ENCODE measurements at regions not wholly inside any gene's neighbourhood (a gene's known extent, or its start where the extent isn't known, plus 50 kb on each side); places are given as distances from the start of the nearest gene placed in this dataset.

GRCh38 chr22:22123960-22124278, 120.7 kb upstream of the VPREB1 start:
- no peak overlapping the region for H2AFZ ChIP-seq (ENCODE audit: low read depth)
- TF ChIP-seq CTCF (conservative IDR thresholded peaks at IDR 0.05; ENCODE audit: low read depth, low read length): no peak
- H3K36me3 ChIP-seq (ENCODE audit: insufficient read depth): no peaks in the 10 kb centered on the region
- no peaks in the 10 kb centered on the region for H3K27me3 ChIP-seq (ENCODE audit: insufficient read depth, low read depth)
- H3K4me2 ChIP-seq: no peak overlapping the region
- no peak overlapping the region for H3K9ac ChIP-seq
- H4K20me1 ChIP-seq (ENCODE audit: insufficient read depth): no peaks in the 10 kb centered on the region
- no peaks in the 10 kb centered on the region for H3K4me1 ChIP-seq (ENCODE audit: low read depth, poor library complexity, severe bottlenecking)
- H3K27ac ChIP-seq: no peak overlapping the region
- H3K79me2 ChIP-seq (ENCODE audit: insufficient read depth, low read depth): no peaks in the 10 kb centered on the region
- no peak overlapping the region for H3K4me3 ChIP-seq (IDR thresholded peaks at IDR 0.05; ENCODE audit: insufficient read depth, low read depth, low read length)

GRCh38 chr22:22123118-22123959, 121.2 kb upstream of the VPREB1 start:
- H3K27me3 ChIP-seq (ENCODE audit: insufficient read depth, low read depth): no peaks in the 10 kb centered on the region
- H3K4me2 ChIP-seq: no peak overlapping the region
- H4K20me1 ChIP-seq (ENCODE audit: insufficient read depth): no peaks in the 10 kb centered on the region
- H2AFZ ChIP-seq (ENCODE audit: low read depth): no peak overlapping the region
- no peaks in the 10 kb centered on the region for H3K4me1 ChIP-seq (ENCODE audit: low read depth, poor library complexity, severe bottlenecking)
- H3K36me3 ChIP-seq (ENCODE audit: insufficient read depth): no peaks in the 10 kb centered on the region
- H3K4me3 ChIP-seq (IDR thresholded peaks at IDR 0.05; ENCODE audit: insufficient read depth, low read depth, low read length): no peak overlapping the region
- no peak overlapping the region for H3K9ac ChIP-seq
- no peak overlapping the region for H3K27ac ChIP-seq
- no peaks in the 10 kb centered on the region for H3K79me2 ChIP-seq (ENCODE audit: insufficient read depth, low read depth)
- TF ChIP-seq CTCF (conservative IDR thresholded peaks at IDR 0.05; ENCODE audit: low read depth, low read length): no peak

- no peak for TF ChIP-seq CTCF (conservative IDR thresholded peaks at IDR 0.05; ENCODE audit: low read depth, low read length)
- Histone ChIP-seq H2AFZ (ENCODE audit: low read depth) (no peak overlapping the region), H3K4me2 (no peak overlapping the region), H3K79me2 (ENCODE audit: insufficient read depth, low read depth) (no peaks in the 10 kb centered on the region), H3K4me1 (ENCODE audit: low read depth, poor library complexity, severe bottlenecking) (no peaks in the 10 kb centered on the region), H3K36me3 (ENCODE audit: insufficient read depth) (no peaks in the 10 kb centered on the region), H3K4me3 (IDR thresholded peaks at IDR 0.05; ENCODE audit: insufficient read depth, low read depth, low read length) (no peak overlapping the region), H3K9ac (no peak overlapping the region), H3K27ac (no peak overlapping the region), H3K27me3 (ENCODE audit: insufficient read depth, low read depth) (no peaks in the 10 kb centered on the region), H4K20me1 (ENCODE audit: insufficient read depth) (no peaks in the 10 kb centered on the region)
Observed at GRCh38 chr22:22122348-22123117, 122.1 kb upstream of the VPREB1 start.

GRCh38 chr22:22121445-22121844, 123.1 kb upstream of the VPREB1 start:
- TF ChIP-seq CTCF (conservative IDR thresholded peaks at IDR 0.05; ENCODE audit: low read depth, low read length): no peak
- Histone ChIP-seq H3K4me2 (no peak overlapping the region), H2AFZ (ENCODE audit: low read depth) (no peak overlapping the region), H3K9ac (no peak overlapping the region), H3K79me2 (ENCODE audit: insufficient read depth, low read depth) (no peaks in the 10 kb centered on the region), H3K4me1 (ENCODE audit: low read depth, poor library complexity, severe bottlenecking) (no peaks in the 10 kb centered on the region), H3K27ac (no peak overlapping the region), H3K4me3 (IDR thresholded peaks at IDR 0.05; ENCODE audit: insufficient read depth, low read depth, low read length) (no peak overlapping the region), H4K20me1 (ENCODE audit: insufficient read depth) (no peaks in the 10 kb centered on the region), H3K27me3 (ENCODE audit: insufficient read depth, low read depth) (no peaks in the 10 kb centered on the region), H3K36me3 (ENCODE audit: insufficient read depth) (no peaks in the 10 kb centered on the region)
